ENCODE measurements at regions not wholly inside any gene's neighbourhood (a gene's known extent, or its start where the extent isn't known, plus 50 kb on each side); places are given as distances from the start of the nearest gene placed in this dataset.

GRCh38 chr4:41838590-41838989 is 90.1 kb upstream of the PHOX2B start:
- intact Hi-C loops (cut with micrococcal nuclease; ENCODE audit: unreplicated experiment) = no loop called here
- no peaks in the 10 kb centered on the region for H3K79me2 ChIP-seq (ENCODE audit: low read depth)
- no peaks in the 10 kb centered on the region for H3K36me3 ChIP-seq (ENCODE audit: low read depth)
- H3F3A ChIP-seq (ENCODE audit: insufficient read depth, low read depth) = no peaks in the 10 kb centered on the region
- H3K9me2 ChIP-seq (ENCODE audit: insufficient read depth) = no peaks in the 10 kb centered on the region; the same call in 1 of the 2 replicates
- H3K9me3 ChIP-seq (ENCODE audit: insufficient read depth, low read depth) = no peaks in the 10 kb centered on the region; the same call in 1 of the 2 replicates
- H3K27me3 ChIP-seq (ENCODE audit: insufficient read depth, low read depth) = no peaks in the 10 kb centered on the region; the same call in 1 of the 2 replicates
- H2AFZ ChIP-seq = no peak overlapping the region
- DNase-seq = no peak
- H3K4me1 ChIP-seq (replicated peaks; ENCODE audit: insufficient read depth) = no peaks in the 10 kb centered on the region
- TF ChIP-seq CTCF (conservative IDR thresholded peaks at IDR 0.05) (no peak), EZH2 (IDR thresholded peaks at IDR 0.05; ENCODE audit: low read depth) (no peak)
- POLR2A ChIA-PET (ENCODE audit: unreplicated experiment) = no interaction called here
- no peak overlapping the region for H3K27ac ChIP-seq
- H3K4me3 ChIP-seq = no peak overlapping the region
- CTCF ChIA-PET = no interaction called here
- BruUV-seq (replicated peaks) = no TSS peak
- H3K4me2 ChIP-seq = no peak overlapping the region
- H4K20me1 ChIP-seq (ENCODE audit: insufficient read depth) = no peaks in the 10 kb centered on the region

- H3F3A ChIP-seq (ENCODE audit: insufficient read depth, low read depth) = no peaks in the 10 kb centered on the region
- H3K4me1 ChIP-seq (replicated peaks; ENCODE audit: insufficient read depth) = no peaks in the 10 kb centered on the region
- H3K9me3 ChIP-seq (ENCODE audit: insufficient read depth, low read depth) = no peaks in the 10 kb centered on the region; the same call in 1 of the 2 replicates
- no peak overlapping the region for H3K4me3 ChIP-seq
- CTCF ChIA-PET = no interaction called here
- intact Hi-C loops (cut with micrococcal nuclease; ENCODE audit: unreplicated experiment) = no loop called here
- POLR2A ChIA-PET (ENCODE audit: unreplicated experiment) = no interaction called here
- no TSS peak for BruUV-seq (replicated peaks)
- H3K27me3 ChIP-seq (ENCODE audit: insufficient read depth, low read depth) = peaks cover 9% of the 10 kb centered on the region; the same call in 1 of the 2 replicates
- no peak for DNase-seq
- no peaks in the 10 kb centered on the region for H4K20me1 ChIP-seq (ENCODE audit: insufficient read depth)
- no peaks in the 10 kb centered on the region for H3K9me2 ChIP-seq (ENCODE audit: insufficient read depth)
- no peak overlapping the region for H3K4me2 ChIP-seq
- TF ChIP-seq EZH2 (IDR thresholded peaks at IDR 0.05; ENCODE audit: low read depth) = no peak
- TF ChIP-seq CTCF (conservative IDR thresholded peaks at IDR 0.05) = no peak
- no peak overlapping the region for H2AFZ ChIP-seq
- no peaks in the 10 kb centered on the region for H3K36me3 ChIP-seq (ENCODE audit: low read depth)
- no peak overlapping the region for H3K27ac ChIP-seq
- H3K79me2 ChIP-seq (ENCODE audit: low read depth) = no peaks in the 10 kb centered on the region
Observed at GRCh38 chr4:41835321-41835995, 86.9 kb upstream of the PHOX2B start.

- ChIA-PET CTCF (no interaction called here), POLR2A (ENCODE audit: unreplicated experiment) (interaction anchor here (0.6 kb wide), 1 partner anchor 1061 kb away, joined by 3 read pairs; no protein-coding TSS in a partner anchor)
- H2AFZ ChIP-seq = no peak overlapping the region
- no TSS peak for BruUV-seq (replicated peaks)
- H3K4me1 ChIP-seq (replicated peaks; ENCODE audit: insufficient read depth) = no peaks in the 10 kb centered on the region
- intact Hi-C loops (cut with micrococcal nuclease; ENCODE audit: unreplicated experiment) = no loop called here
- no peaks in the 10 kb centered on the region for H3F3A ChIP-seq (ENCODE audit: insufficient read depth, low read depth)
- H4K20me1 ChIP-seq (ENCODE audit: insufficient read depth) = no peaks in the 10 kb centered on the region
- H3K9me3 ChIP-seq (ENCODE audit: insufficient read depth, low read depth) = no peaks in the 10 kb centered on the region; the same call in 1 of the 2 replicates
- no peaks in the 10 kb centered on the region for H3K36me3 ChIP-seq (ENCODE audit: low read depth)
- no peaks in the 10 kb centered on the region for H3K79me2 ChIP-seq (ENCODE audit: low read depth)
- H3K4me3 ChIP-seq = no peak overlapping the region
- TF ChIP-seq CTCF (conservative IDR thresholded peaks at IDR 0.05) (no peak), EZH2 (IDR thresholded peaks at IDR 0.05; ENCODE audit: low read depth) (no peak)
- no peak for DNase-seq
- H3K9me2 ChIP-seq (ENCODE audit: insufficient read depth) = no peaks in the 10 kb centered on the region
- peaks cover 31% of the 10 kb centered on the region; the same call in 1 of the 2 replicates for H3K27me3 ChIP-seq (ENCODE audit: insufficient read depth, low read depth)
- H3K27ac ChIP-seq = no peak overlapping the region
- no peak overlapping the region for H3K4me2 ChIP-seq
Observed at GRCh38 chr4:41832961-41833360, 84.4 kb upstream of the PHOX2B start.

Measured in PC-9 (cell line).